Non-pigmented ciliary epithelial cell (primary cell): ENCODE measurements at regions not wholly inside any gene's neighbourhood (a gene's known extent, or its start where the extent isn't known, plus 50 kb on each side); places are given as distances from the start of the nearest gene placed in this dataset.
"Not testable (repeated sequence)": the region's sequence is repeated elsewhere in the genome, so short reads cannot be mapped to it uniquely, and the experiment has no call there.

Experiments
- DNase-seq: peaks from one replicate; pipeline ENCODE4 v3.0.0-alpha.2; 2010; ENCODE audit warnings: low read depth

GRCh38 chr12:114616081-114616480 lies 67.9 kb downstream of the TBX3 start:
- no peak for DNase-seq

- no peak for DNase-seq
Observed at GRCh38 chr12:114614040-114614439, 69.9 kb downstream of the TBX3 start.

- DNase-seq: no peak
Observed at GRCh38 chr12:114612062-114612461, 71.9 kb downstream of the TBX3 start.

GRCh38 chr12:114611145-114612018 lies 72.6 kb downstream of the TBX3 start:
- DNase-seq: no peak

- no peak for DNase-seq
Observed at GRCh38 chr12:114608509-114608908, 75.5 kb downstream of the TBX3 start.

GRCh38 chr12:114605918-114606317 lies 78.1 kb downstream of the TBX3 start:
- no peak for DNase-seq

- DNase-seq: no peak
Observed at GRCh38 chr12:114604606-114605005, 79.4 kb downstream of the TBX3 start.

- not testable (repeated sequence) for DNase-seq
Observed at GRCh38 chr12:114600584-114600983, 83.4 kb downstream of the TBX3 start.

- no peak for DNase-seq
Observed at GRCh38 chr12:114598111-114598510, 85.9 kb downstream of the TBX3 start.

GRCh38 chr12:114592946-114593345 lies 91.0 kb downstream of the TBX3 start:
- no peak for DNase-seq

- no peak for DNase-seq
Observed at GRCh38 chr12:114588061-114588460, 95.9 kb downstream of the TBX3 start.

GRCh38 chr12:114580306-114580705 lies 103.7 kb downstream of the TBX3 start:
- DNase-seq: no peak

- no peak for DNase-seq
Observed at GRCh38 chr12:114579389-114579788, 104.6 kb downstream of the TBX3 start.

- DNase-seq: no peak
Observed at GRCh38 chr12:114562654-114563053, 121.3 kb downstream of the TBX3 start.

GRCh38 chr12:114555451-114555850 lies 128.5 kb downstream of the TBX3 start:
- no peak for DNase-seq

- no peak for DNase-seq
Observed at GRCh38 chr12:114547636-114548035, 136.3 kb downstream of the TBX3 start.

- no peak for DNase-seq
Observed at GRCh38 chr12:114530417-114530816, 124.5 kb upstream of the TBX5 start.

- no peak for DNase-seq
Observed at GRCh38 chr12:114529966-114530365, 124.0 kb upstream of the TBX5 start.

GRCh38 chr12:114528766-114529165 lies 122.8 kb upstream of the TBX5 start:
- DNase-seq: no peak

GRCh38 chr12:114521160-114521559 lies 115.2 kb upstream of the TBX5 start:
- not testable (repeated sequence) for DNase-seq

- DNase-seq: no peak
Observed at GRCh38 chr12:114512351-114512750, 106.4 kb upstream of the TBX5 start.

GRCh38 chr12:114508529-114509129 lies 102.7 kb upstream of the TBX5 start:
- DNase-seq: peak; percentile 32

GRCh38 chr12:114506651-114507050 lies 100.7 kb upstream of the TBX5 start:
- DNase-seq: no peak

GRCh38 chr12:114504311-114504710 lies 98.4 kb upstream of the TBX5 start:
- no peak for DNase-seq
